ENCODE measurements at regions not wholly inside any gene's neighbourhood (a gene's known extent, or its start where the extent isn't known, plus 50 kb on each side); places are given as distances from the start of the nearest gene placed in this dataset.

GRCh38 chr1:11352058-11352715, 79.2 kb downstream of the UBIAD1 start:
- TF ChIP-seq CTCF (IDR thresholded peaks at IDR 0.05) = no peak
- TF ChIP-seq POLR2AphosphoS5 (IDR thresholded peaks at IDR 0.05) = no peak
- Histone ChIP-seq H3K36me3 (no peaks in the 10 kb centered on the region), H3K4me1 (no peaks in the 10 kb centered on the region), H3K4me3 (no peak overlapping the region), H3K9me3 (no peaks in the 10 kb centered on the region), H3K27ac (no peak overlapping the region), H3K27me3 (peaks cover 34% of the 10 kb centered on the region)
- WGBS, 2 donors (ENCODE audit: low coverage in 1 of 2) = 91 to 100% methylated on average over 1 to 11 of the region's 12 CpGs
- in situ Hi-C loops (cut with MboI; ENCODE audit: low pct_ligation_motif_present in 1 of 4, low pct_unique_long_range_greater_than_20kb in 1 of 4, low sequenced_read_pairs in 3 of 4) = no loop called here
- intact Hi-C loops (cut with DNase I; ENCODE audit: low total_unique reads) = no loop called here
- no peak for DNase-seq

- TF ChIP-seq EP300 (IDR thresholded peaks at IDR 0.05; ENCODE audit: low read depth) (no peak), CTCF (IDR thresholded peaks at IDR 0.05) (no peak), POLR2A (IDR thresholded peaks at IDR 0.05) (no peak), POLR2AphosphoS5 (IDR thresholded peaks at IDR 0.05) (no peak)
- in situ Hi-C loops (cut with MboI; ENCODE audit: low pct_ligation_motif_present in 1 of 4, low pct_unique_long_range_greater_than_20kb in 1 of 4, low sequenced_read_pairs in 3 of 4) = no loop called here
- no peaks in the 10 kb centered on the region for H3K36me3 ChIP-seq
- no peaks in the 10 kb centered on the region for H3K4me1 ChIP-seq
- 70 to 79% methylated on average over 8 to 20 of the region's 20 CpGs for whole genome bisulfite sequencing, 2 donors (ENCODE audit: low coverage in 1 of 2)
- H3K27me3 ChIP-seq = peaks cover 43% of the 10 kb centered on the region
- H3K4me3 ChIP-seq = no peak overlapping the region
- no peak for DNase-seq
- H3K27ac ChIP-seq = no peak overlapping the region
- H3K9me3 ChIP-seq = no peaks in the 10 kb centered on the region
- intact Hi-C loops (cut with DNase I; ENCODE audit: low total_unique reads) = no loop called here
These were observed 80.1 kb downstream of the UBIAD1 start for GRCh38 chr1:11352816-11353799.

- no peaks in the 10 kb centered on the region for H3K9me3 ChIP-seq
- TF ChIP-seq POLR2A (IDR thresholded peaks at IDR 0.05) (no peak), POLR2AphosphoS5 (IDR thresholded peaks at IDR 0.05) (no peak), EP300 (IDR thresholded peaks at IDR 0.05; ENCODE audit: low read depth) (no peak), CTCF (IDR thresholded peaks at IDR 0.05) (no peak)
- in situ Hi-C loops (cut with MboI; ENCODE audit: low pct_ligation_motif_present in 1 of 4, low pct_unique_long_range_greater_than_20kb in 1 of 4, low sequenced_read_pairs in 3 of 4) = no loop called here
- H3K36me3 ChIP-seq = no peaks in the 10 kb centered on the region
- H3K27ac ChIP-seq = no peak overlapping the region
- DNase-seq = no peak
- intact Hi-C loops (cut with DNase I; ENCODE audit: low total_unique reads) = no loop called here
- 59 to 63% methylated on average over 4 to 7 of the region's 7 CpGs for WGBS, 2 donors (ENCODE audit: low coverage in 1 of 2)
- H3K27me3 ChIP-seq = peaks cover 49% of the 10 kb centered on the region
- no peaks in the 10 kb centered on the region for H3K4me1 ChIP-seq
- H3K4me3 ChIP-seq = no peak overlapping the region
These were observed 82.0 kb downstream of the UBIAD1 start for GRCh38 chr1:11354893-11355553.

All from transverse colon (tissue), 4 donors.